ENCODE measurements at regions not wholly inside any gene's neighbourhood (a gene's known extent, or its start where the extent isn't known, plus 50 kb on each side); places are given as distances from the start of the nearest gene placed in this dataset.

DNA sequence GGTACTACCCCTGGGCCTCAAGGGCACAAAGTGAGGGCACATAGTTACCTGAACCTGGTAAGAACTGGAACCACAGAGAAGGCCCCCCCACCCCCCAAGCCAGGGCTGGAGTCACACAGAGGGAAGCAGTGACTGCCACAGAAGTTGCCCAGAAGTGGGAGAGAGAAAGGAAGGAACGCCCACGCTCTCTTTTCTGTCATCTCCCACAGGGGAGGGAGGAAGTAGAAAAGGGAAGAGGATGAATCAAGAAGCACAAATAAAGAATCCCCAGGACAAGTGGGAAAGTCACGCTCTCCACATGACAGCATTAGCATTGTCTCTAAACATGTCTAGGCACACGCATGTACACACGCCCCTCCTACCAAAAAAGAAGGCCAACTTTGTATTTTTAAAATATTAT, 114.7 kb upstream of the FRMD4B start:
- no peak overlapping the region for H3K27ac ChIP-seq

GRCh38 chr3:69499899-69500421, 114.1 kb upstream of the FRMD4B start:
- H3K27me3 ChIP-seq: no peaks in the 10 kb centered on the region
- H3K36me3 ChIP-seq: no peaks in the 10 kb centered on the region
- H3K9me3 ChIP-seq: no peaks in the 10 kb centered on the region
- no peak overlapping the region for H3K4me3 ChIP-seq (ENCODE audit: low read depth in 1 of 2, low read length in 1 of 2)
- H3K27ac ChIP-seq: no peak overlapping the region
- no peaks in the 10 kb centered on the region for H3K4me1 ChIP-seq (ENCODE audit: control insufficient read depth in 1 of 2, insufficient read depth in 1 of 2, low read depth in 1 of 2, low read length in 1 of 2)
- no peak for TF ChIP-seq CTCF (IDR thresholded peaks at IDR 0.05)

More for the DNA sequence above, 114.7 kb upstream of the FRMD4B start:
- Histone ChIP-seq H3K27me3 (no peaks in the 10 kb centered on the region), H3K4me1 (ENCODE audit: control insufficient read depth in 1 of 2, insufficient read depth in 1 of 2, low read depth in 1 of 2, low read length in 1 of 2) (no peaks in the 10 kb centered on the region), H3K36me3 (no peaks in the 10 kb centered on the region), H3K4me3 (ENCODE audit: low read depth in 1 of 2, low read length in 1 of 2) (no peak overlapping the region), H3K9me3 (no peaks in the 10 kb centered on the region)
- TF ChIP-seq CTCF (IDR thresholded peaks at IDR 0.05): no peak

DNA sequence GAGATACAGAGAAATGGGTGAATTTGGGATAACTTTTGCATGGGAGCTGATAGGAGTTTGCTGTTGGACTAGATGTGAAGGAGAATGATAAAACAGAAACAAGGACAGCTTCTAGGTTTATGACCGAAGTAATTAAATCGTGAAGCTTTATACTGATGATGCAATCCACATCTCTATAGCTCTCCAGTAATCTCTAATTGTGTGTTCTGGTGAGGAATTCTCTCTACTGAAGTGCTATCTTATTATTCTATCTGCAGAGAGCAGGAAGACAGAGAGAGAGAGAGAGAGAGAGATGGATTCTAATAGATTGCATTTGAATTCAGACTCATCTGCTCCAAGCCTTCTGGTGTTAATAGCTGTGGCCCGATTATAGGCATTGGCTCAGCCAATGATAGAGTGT, 113.5 kb upstream of the FRMD4B start:
- Histone ChIP-seq H3K36me3 (no peaks in the 10 kb centered on the region), H3K27ac (no peak overlapping the region), H3K27me3 (no peaks in the 10 kb centered on the region), H3K4me3 (ENCODE audit: low read depth in 1 of 2, low read length in 1 of 2) (no peak overlapping the region), H3K9me3 (no peaks in the 10 kb centered on the region), H3K4me1 (ENCODE audit: control insufficient read depth in 1 of 2, insufficient read depth in 1 of 2, low read depth in 1 of 2, low read length in 1 of 2) (no peaks in the 10 kb centered on the region)
- no peak for TF ChIP-seq CTCF (IDR thresholded peaks at IDR 0.05)

GRCh38 chr3:69496856-69497255, 111.0 kb upstream of the FRMD4B start:
- Histone ChIP-seq H3K36me3 (no peaks in the 10 kb centered on the region), H3K9me3 (no peaks in the 10 kb centered on the region), H3K4me3 (ENCODE audit: low read depth in 1 of 2, low read length in 1 of 2) (no peak overlapping the region), H3K27ac (no peak overlapping the region), H3K27me3 (no peaks in the 10 kb centered on the region), H3K4me1 (ENCODE audit: control insufficient read depth in 1 of 2, insufficient read depth in 1 of 2, low read depth in 1 of 2, low read length in 1 of 2) (no peaks in the 10 kb centered on the region)
- TF ChIP-seq CTCF (IDR thresholded peaks at IDR 0.05): no peak

DNA sequence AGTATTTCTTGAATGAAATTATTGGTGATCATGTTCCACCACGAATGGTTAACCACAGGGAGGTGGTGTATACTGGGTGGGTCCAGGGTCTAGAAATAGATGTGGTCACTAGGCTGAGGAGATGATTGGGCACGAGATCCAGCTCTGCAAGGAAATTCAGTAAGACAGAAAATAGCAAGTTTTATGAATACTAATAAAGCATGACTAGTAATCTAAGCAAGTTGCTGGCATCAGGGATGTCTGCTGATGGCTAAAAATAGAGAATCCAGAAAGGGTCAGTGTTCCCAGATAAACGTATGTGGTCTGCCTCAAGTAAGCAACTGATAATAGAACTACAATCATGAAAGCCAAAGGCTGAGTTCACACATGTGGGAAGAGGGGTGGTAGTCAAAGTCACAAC, 108.3 kb upstream of the FRMD4B start:
- Histone ChIP-seq H3K4me3 (ENCODE audit: low read depth in 1 of 2, low read length in 1 of 2) (no peak overlapping the region), H3K27me3 (no peaks in the 10 kb centered on the region), H3K27ac (no peak overlapping the region), H3K9me3 (no peaks in the 10 kb centered on the region), H3K4me1 (ENCODE audit: control insufficient read depth in 1 of 2, insufficient read depth in 1 of 2, low read depth in 1 of 2, low read length in 1 of 2) (no peaks in the 10 kb centered on the region), H3K36me3 (no peaks in the 10 kb centered on the region)
- TF ChIP-seq CTCF (IDR thresholded peaks at IDR 0.05): no peak

DNA sequence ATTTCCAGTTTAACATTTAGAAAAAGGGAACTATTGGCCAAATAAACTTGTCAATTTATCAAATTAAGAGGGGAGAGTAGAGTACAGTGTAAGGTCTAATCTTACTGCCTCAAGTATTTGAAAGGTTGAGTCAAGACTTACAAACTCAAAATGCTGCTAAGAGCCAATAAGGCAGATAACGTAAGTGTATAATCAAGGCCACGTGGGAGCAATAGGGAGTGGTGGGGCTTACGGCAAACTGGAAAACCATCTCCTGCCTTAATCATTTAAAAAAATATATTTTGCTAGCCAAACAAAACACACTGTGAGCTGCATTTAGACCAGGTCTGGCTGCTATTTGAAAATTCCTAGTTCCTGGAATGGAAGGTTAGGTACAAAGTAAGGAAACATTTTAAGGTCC, 107.3 kb upstream of the FRMD4B start:
- Histone ChIP-seq H3K9me3 (no peaks in the 10 kb centered on the region), H3K36me3 (no peaks in the 10 kb centered on the region), H3K4me1 (ENCODE audit: control insufficient read depth in 1 of 2, insufficient read depth in 1 of 2, low read depth in 1 of 2, low read length in 1 of 2) (no peaks in the 10 kb centered on the region), H3K27ac (no peak overlapping the region), H3K27me3 (no peaks in the 10 kb centered on the region), H3K4me3 (ENCODE audit: low read depth in 1 of 2, low read length in 1 of 2) (no peak overlapping the region)
- no peak for TF ChIP-seq CTCF (IDR thresholded peaks at IDR 0.05)

Measured in neutrophil (primary cell).